H1 (cell line): ENCODE measurements at regions not wholly inside any gene's neighbourhood (a gene's known extent, or its start where the extent isn't known, plus 50 kb on each side); places are given as distances from the start of the nearest gene placed in this dataset.

Source experiments
- CTCF ChIA-PET: fragments of 300-600 bp; sonication (Branson Sonifier 250); formaldehyde crosslinking; loops from one replicate; lab custom pipeline; 2021; ENCODE audit not compliant: partially characterized antibody; lab: Charles Lee
- POLR2A ChIA-PET: fragments of 300-600 bp; sonication (Branson Sonifier 250); formaldehyde crosslinking; loops from one replicate; lab custom pipeline; 2021; ENCODE audit warnings: inconsistent platforms; ENCODE audit not compliant: partially characterized antibody; lab: Charles Lee
- DNase-seq, 2 experiments: peaks; one replicate each; pipeline versions ENCODE4 v3.0.0 to v3.0.0-alpha.2; 2010 to 2022; ENCODE audit warnings: low spot score in 2 of 2, low read depth in 1 of 2, mixed read lengths in 1 of 2
- FAIRE-seq: peaks from 2 replicates; lab custom pipeline; 2011; peaks lifted over from hg19 to GRCh38; lab: Jason Lieb, UNC
- H2AFZ ChIP-seq: 2 replicates; pipeline ENCODE4 v1.8.1; 2012; ENCODE audit warnings: low read length, inconsistent platforms
- H2AK5ac ChIP-seq: 2 replicates; pipeline ENCODE4 v1.6.1; 2013; ENCODE audit warnings: low read depth, low read length
- H2BK120ac ChIP-seq: replicated peaks from 2 replicates; pipeline ENCODE3; 2013; ENCODE audit warnings: low read depth, low read length, inconsistent platforms
- H2BK12ac ChIP-seq: 2 replicates; pipeline ENCODE4 v1.6.1; 2013; ENCODE audit warnings: low read depth, low read length
- H2BK15ac ChIP-seq: 2 replicates; pipeline ENCODE4 v1.6.1; 2013; ENCODE audit warnings: low read length
- H2BK20ac ChIP-seq: 2 replicates; pipeline ENCODE4 v1.6.1; 2013; ENCODE audit warnings: low read length
- H2BK5ac ChIP-seq: 2 replicates; pipeline ENCODE4 v1.6.1; 2013; ENCODE audit warnings: low read depth, low read length
- H3K14ac ChIP-seq: 2 replicates; pipeline ENCODE4 v1.6.1; 2013; ENCODE audit warnings: inconsistent platforms; ENCODE audit not compliant: insufficient read length
- H3K18ac ChIP-seq: 2 replicates; pipeline ENCODE4 v1.6.1; 2013; ENCODE audit warnings: low read length; ENCODE audit errors: extremely low read depth
- H3K23ac ChIP-seq: 2 replicates; pipeline ENCODE4 v1.6.1; 2013; ENCODE audit warnings: inconsistent platforms; ENCODE audit not compliant: insufficient read length
- H3K23me2 ChIP-seq: 2 replicates; pipeline ENCODE4 v1.6.1; 2013; ENCODE audit warnings: low read depth, low read length
- H3K27ac ChIP-seq: 2 replicates; pipeline ENCODE4 v1.6.1; 2011; ENCODE audit warnings: low read depth, low read length, inconsistent platforms
- H3K27me3 ChIP-seq, 4 experiments: replicated peaks in 1 of 4; 1 replicate in 1 of 4; 2 replicates in 3 of 4; pipeline versions ENCODE4 v1.6.1 to v1.8.1; 2011 to 2013; ENCODE audit warnings: low read length in 3 of 4, mild to moderate bottlenecking in 3 of 4, inconsistent platforms in 2 of 4, mixed read lengths in 2 of 4, moderate library complexity in 1 of 4; ENCODE audit not compliant: control insufficient read depth in 3 of 4, insufficient read depth in 3 of 4; ENCODE audit errors: extremely low read depth in 1 of 4
- H3K36me3 ChIP-seq, 4 experiments: 2 replicates each; pipeline versions ENCODE4 v1.6.1 to v1.8.1; 2011 to 2013; ENCODE audit warnings: mild to moderate bottlenecking in 4 of 4, low read length in 3 of 4, moderate library complexity in 2 of 4, control low read depth in 1 of 4, inconsistent platforms in 1 of 4; ENCODE audit not compliant: insufficient read depth in 4 of 4, control insufficient read depth in 2 of 4
- H3K4ac ChIP-seq: replicated peaks from 2 replicates; pipeline ENCODE3; 2013; ENCODE audit warnings: low read length, low read depth, mixed read lengths, inconsistent platforms; ENCODE audit not compliant: insufficient read length
- H3K4me1 ChIP-seq, 4 experiments: replicated peaks in 1 of 4; 1 replicate in 1 of 4; 2 replicates in 3 of 4; pipeline versions ENCODE4 v1.6.1 to v1.8.1; 2011 to 2013; ENCODE audit warnings: low read length in 3 of 4, inconsistent platforms in 2 of 4, mixed read lengths in 1 of 4; ENCODE audit not compliant: insufficient read depth in 4 of 4, control insufficient read depth in 3 of 4
- H3K4me2 ChIP-seq, 2 experiments: 2 replicates each; pipeline versions ENCODE4 v1.6.1 to v1.8.1; 2011 to 2013; ENCODE audit warnings: low read depth in 2 of 2, low read length in 2 of 2, control low read depth in 1 of 2, inconsistent platforms in 1 of 2, mild to moderate bottlenecking in 1 of 2; ENCODE audit not compliant: insufficient read depth in 1 of 2
- H3K4me3 ChIP-seq, 4 experiments: fragments of 200-600, 300-600 bp in 1 of 4; sonication (generic), shearing (Covaris generic), sonication (Bioruptor Twin) in 1 of 4; 2 replicates each; pipeline versions ENCODE4 v1.5.1 to v1.8.1; 2011 to 2016; ENCODE audit warnings: low read length in 4 of 4, low read depth in 3 of 4, control low read depth in 2 of 4, inconsistent platforms in 2 of 4, mild to moderate bottlenecking in 2 of 4, mixed read lengths in 1 of 4, moderate library complexity in 1 of 4; ENCODE audit not compliant: insufficient read depth in 2 of 4; ENCODE audit errors: extremely low read depth in 1 of 4
- H3K56ac ChIP-seq: replicated peaks from 2 replicates; pipeline ENCODE3; 2013; ENCODE audit warnings: low read depth, mild to moderate bottlenecking, mixed read lengths, low read length, inconsistent platforms; ENCODE audit not compliant: insufficient read length
- H3K79me1 ChIP-seq: 2 replicates; pipeline ENCODE4 v1.6.1; 2013; ENCODE audit warnings: low read depth, low read length, control low read depth
- H3K79me2 ChIP-seq, 2 experiments: 2 replicates each; pipeline versions ENCODE4 v1.6.1 to v1.8.1; 2012 to 2013; ENCODE audit warnings: low read length in 2 of 2, mild to moderate bottlenecking in 2 of 2, inconsistent platforms in 1 of 2; ENCODE audit not compliant: insufficient read depth in 2 of 2, control insufficient read depth in 1 of 2
- H3K9ac ChIP-seq, 4 experiments: replicated peaks in 1 of 4; 1 replicate in 1 of 4; 2 replicates in 3 of 4; pipeline versions ENCODE4 v1.6.1 to v1.8.1; 2011 to 2013; ENCODE audit warnings: low read depth in 3 of 4, low read length in 3 of 4, control low read depth in 2 of 4, mild to moderate bottlenecking in 2 of 4, moderate library complexity in 2 of 4, inconsistent platforms in 1 of 4; ENCODE audit errors: extremely low read depth in 1 of 4
- H3K9me3 ChIP-seq, 2 experiments: 2 replicates each; pipeline versions ENCODE4 v1.6.1 to v1.8.1; 2012 to 2013; ENCODE audit warnings: mild to moderate bottlenecking in 2 of 2, moderate library complexity in 2 of 2, control low read depth in 1 of 2, inconsistent platforms in 1 of 2, low read depth in 1 of 2, low read length in 1 of 2, mixed read lengths in 1 of 2; ENCODE audit not compliant: insufficient read depth in 2 of 2
- H4K20me1 ChIP-seq, 2 experiments: replicated peaks in 1 of 2; 2 replicates each; pipeline versions ENCODE3 to v1.8.1; 2011 to 2013; ENCODE audit warnings: inconsistent platforms in 2 of 2, low read length in 2 of 2, mild to moderate bottlenecking in 1 of 2; ENCODE audit not compliant: insufficient read depth in 2 of 2, control insufficient read depth in 1 of 2
- H4K5ac ChIP-seq: 2 replicates; pipeline ENCODE4 v1.6.1; 2013; ENCODE audit warnings: low read length, low read depth, mixed read lengths, inconsistent platforms; ENCODE audit not compliant: insufficient read length
- H4K8ac ChIP-seq: 2 replicates; pipeline ENCODE4 v1.8.0; 2013; ENCODE audit warnings: mild to moderate bottlenecking, moderate library complexity, low read length, inconsistent platforms; ENCODE audit not compliant: insufficient read depth; ENCODE audit errors: extremely low read depth
- H4K91ac ChIP-seq: replicated peaks from 2 replicates; pipeline ENCODE3; 2013; ENCODE audit warnings: low read length, mixed read lengths, inconsistent platforms; ENCODE audit not compliant: insufficient read length
- BACH1 ChIP-seq: IDR thresholded peaks from 2 replicates; pipeline ENCODE4 v1.6.1; 2012; ENCODE audit warnings: low read length, improper control_type of control experiment
- CEBPB ChIP-seq: IDR thresholded peaks from 2 replicates; pipeline ENCODE4 v1.6.1; 2012; ENCODE audit warnings: low read depth, low read length
- CHD1 ChIP-seq: IDR thresholded peaks from 2 replicates; pipeline ENCODE4 v1.6.1; 2012; ENCODE audit warnings: low read depth, low read length, improper control_type of control experiment
- EZH2 ChIP-seq: fragments of 200-600 bp; sonication (generic); IDR thresholded peaks from 2 replicates; pipeline ENCODE4 v1.7.1; 2012; ENCODE audit warnings: low read depth, mild to moderate bottlenecking, moderate library complexity, low read length, inconsistent platforms; ENCODE audit not compliant: severe bottlenecking
- FOSL1 ChIP-seq: IDR thresholded peaks from 2 replicates; pipeline ENCODE4 v1.6.1; 2011; ENCODE audit warnings: mild to moderate bottlenecking, low read depth, low read length, moderate library complexity; ENCODE audit not compliant: insufficient read depth
- JUND ChIP-seq: IDR thresholded peaks from 2 replicates; pipeline ENCODE4 v1.6.1; 2011; ENCODE audit warnings: mild to moderate bottlenecking, improper control_type of control experiment, low read length
- KDM1A ChIP-seq: fragments of 200-600, 300-600 bp; sonication (generic); IDR thresholded peaks from 2 replicates; pipeline ENCODE4 v1.7.1; 2016; ENCODE audit warnings: mild to moderate bottlenecking, low read length, borderline replicate concordance
- NRF1 ChIP-seq: IDR thresholded peaks from 2 replicates; pipeline ENCODE4 v1.6.1; 2011; ENCODE audit warnings: mild to moderate bottlenecking, low read depth, low read length, improper control_type of control experiment
- SIX5 ChIP-seq: IDR thresholded peaks from 2 replicates; pipeline ENCODE4 v1.6.1; 2011; ENCODE audit warnings: mild to moderate bottlenecking, low read depth, low read length
- TEAD4 ChIP-seq: IDR thresholded peaks from 2 replicates; pipeline ENCODE4 v1.6.1; 2012; ENCODE audit warnings: low read depth, low read length, inconsistent platforms, mixed read lengths
- WGBS, 2 experiments: shearing (Covaris generic) in 1 of 2; methylation state at CpG; one replicate each; pipeline versions ENCODE4 v1.1.6 to v1.1.7; 2013 to 2015; ENCODE audit warnings: low lambda C conversion rate in 2 of 2, mixed read lengths in 2 of 2, inconsistent platforms in 1 of 2, low coverage in 1 of 2, missing lambda C conversion rate in 1 of 2; ENCODE audit not compliant: insufficient replicate concordance in 2 of 2, insufficient coverage in 1 of 2, insufficient read length in 1 of 2; ENCODE audit errors: extremely low coverage in 1 of 2, missing lambda C conversion rate in 1 of 2; 5-methylcytosine and 5-hydroxymethylcytosine counted together

GRCh38 chr11:128375961-128376360, 211.4 kb downstream of the ETS1 start:
- Histone ChIP-seq H3K4ac (no peak overlapping the region), H2BK12ac (no peak overlapping the region), H3K79me2 (no peaks in the 10 kb centered on the region), H3K27ac (no peak overlapping the region), H4K91ac (no peak overlapping the region), H3K79me1 (no peaks in the 10 kb centered on the region), H4K20me1 (no peaks in the 10 kb centered on the region), H4K5ac (no peak overlapping the region), H2AK5ac (no peak overlapping the region), H3K14ac (no peak overlapping the region), H3K23ac (no peak overlapping the region), H3K4me1 (no peaks in the 10 kb centered on the region; a peak in 1 of 7 replicates), H2AFZ (no peak overlapping the region), H2BK120ac (no peak overlapping the region), H2BK5ac (no peak overlapping the region), H3K56ac (no peak overlapping the region), H2BK20ac (no peak overlapping the region), H3K9me3 (no peaks in the 10 kb centered on the region), H4K8ac (no peak overlapping the region), H2BK15ac (no peak overlapping the region), H3K36me3 (no peaks in the 10 kb centered on the region), H3K9ac (no peak overlapping the region), H3K4me2 (no peak overlapping the region), H3K27me3 (no peaks in the 10 kb centered on the region), H3K23me2 (no peaks in the 10 kb centered on the region), H3K4me3 (no peak overlapping the region), H3K18ac (no peak overlapping the region)
- no peak for DNase-seq
- CTCF ChIA-PET: interaction anchor here (0.7 to 2.0 kb wide), 2 partner anchors 53 to 185 kb away, joined by 3 to 4 read pairs; no protein-coding TSS in a partner anchor
- 90% methylated on average over 1 of the region's 1 CpG; no CpG with 5 or more reads in 1 of the 2 experiments for WGBS, 2 experiments
- POLR2A ChIA-PET: no interaction called here
- no peak for FAIRE-seq
- TF ChIP-seq JUND (no peak), CEBPB (no peak), NRF1 (no peak), BACH1 (no peak), SIX5 (no peak), EZH2 (no peak), FOSL1 (no peak), KDM1A (no peak), TEAD4 (no peak), CHD1 (no peak)
